ENCODE measurements at regions not wholly inside any gene's neighbourhood (a gene's known extent, or its start where the extent isn't known, plus 50 kb on each side); places are given as distances from the start of the nearest gene placed in this dataset.

- WGBS (ENCODE audit: insufficient coverage, low lambda C conversion rate): no CpG with 5 or more reads among the region's 2 CpGs
- Histone ChIP-seq H3K4me3 (ENCODE audit: low read length) (no peak overlapping the region), H3K27ac (ENCODE audit: low read length) (no peak overlapping the region), H3K27me3 (ENCODE audit: control insufficient read depth, insufficient read depth, low read length) (no peaks in the 10 kb centered on the region), H3K36me3 (ENCODE audit: control insufficient read depth, insufficient read depth, low read length) (no peaks in the 10 kb centered on the region), H3K4me1 (ENCODE audit: control insufficient read depth, insufficient read depth, low read length) (no peaks in the 10 kb centered on the region), H3K9me3 (ENCODE audit: control insufficient read depth, low read depth, low read length) (no peaks in the 10 kb centered on the region)
- DNase-seq: no peak
These were observed 568.6 kb downstream of the ETNK1 start for GRCh38 chr12:23193552-23193951.

- WGBS (ENCODE audit: insufficient coverage, low lambda C conversion rate): 68% methylated on average over 2 of the region's 4 CpGs
- H3K9me3 ChIP-seq (ENCODE audit: control insufficient read depth, low read depth, low read length): no peaks in the 10 kb centered on the region
- no peaks in the 10 kb centered on the region for H3K36me3 ChIP-seq (ENCODE audit: control insufficient read depth, insufficient read depth, low read length)
- no peaks in the 10 kb centered on the region for H3K27me3 ChIP-seq (ENCODE audit: control insufficient read depth, insufficient read depth, low read length)
- no peak for DNase-seq
- H3K4me3 ChIP-seq (ENCODE audit: low read length): no peak overlapping the region
- no peak overlapping the region for H3K27ac ChIP-seq (ENCODE audit: low read length)
- H3K4me1 ChIP-seq (ENCODE audit: control insufficient read depth, insufficient read depth, low read length): no peaks in the 10 kb centered on the region
These were observed 572.3 kb downstream of the ETNK1 start for GRCh38 chr12:23197266-23197665.

- H3K36me3 ChIP-seq (ENCODE audit: control insufficient read depth, insufficient read depth, low read length): no peaks in the 10 kb centered on the region
- H3K4me3 ChIP-seq (ENCODE audit: low read length): no peak overlapping the region
- no peak for DNase-seq
- H3K27me3 ChIP-seq (ENCODE audit: control insufficient read depth, insufficient read depth, low read length): no peaks in the 10 kb centered on the region
- H3K9me3 ChIP-seq (ENCODE audit: control insufficient read depth, low read depth, low read length): no peaks in the 10 kb centered on the region
- H3K27ac ChIP-seq (ENCODE audit: low read length): no peak overlapping the region
- no peaks in the 10 kb centered on the region for H3K4me1 ChIP-seq (ENCODE audit: control insufficient read depth, insufficient read depth, low read length)
- WGBS (ENCODE audit: insufficient coverage, low lambda C conversion rate): 86% methylated on average over 1 of the region's 4 CpGs
These were observed 577.8 kb downstream of the ETNK1 start for GRCh38 chr12:23202728-23203127.

GRCh38 chr12:23204933-23205778, 580.2 kb downstream of the ETNK1 start:
- H3K27ac ChIP-seq (ENCODE audit: low read length): no peak overlapping the region
- H3K27me3 ChIP-seq (ENCODE audit: control insufficient read depth, insufficient read depth, low read length): peaks cover 2% of the 10 kb centered on the region
- no peaks in the 10 kb centered on the region for H3K36me3 ChIP-seq (ENCODE audit: control insufficient read depth, insufficient read depth, low read length)
- H3K4me3 ChIP-seq (ENCODE audit: low read length): no peak overlapping the region
- 4% methylated on average over 2 of the region's 3 CpGs for WGBS (ENCODE audit: insufficient coverage, low lambda C conversion rate)
- no peaks in the 10 kb centered on the region for H3K9me3 ChIP-seq (ENCODE audit: control insufficient read depth, low read depth, low read length)
- H3K4me1 ChIP-seq (ENCODE audit: control insufficient read depth, insufficient read depth, low read length): no peaks in the 10 kb centered on the region
- DNase-seq: peak; percentile 55 to 63

GRCh38 chr12:23209793-23210192, 584.8 kb downstream of the ETNK1 start:
- H3K36me3 ChIP-seq (ENCODE audit: control insufficient read depth, insufficient read depth, low read length): no peaks in the 10 kb centered on the region
- H3K4me3 ChIP-seq (ENCODE audit: low read length): no peak overlapping the region
- WGBS (ENCODE audit: insufficient coverage, low lambda C conversion rate): 100% methylated on average over 2 of the region's 2 CpGs
- DNase-seq: no peak
- no peak overlapping the region for H3K27ac ChIP-seq (ENCODE audit: low read length)
- H3K9me3 ChIP-seq (ENCODE audit: control insufficient read depth, low read depth, low read length): no peaks in the 10 kb centered on the region
- H3K4me1 ChIP-seq (ENCODE audit: control insufficient read depth, insufficient read depth, low read length): no peaks in the 10 kb centered on the region
- peaks cover 2% of the 10 kb centered on the region for H3K27me3 ChIP-seq (ENCODE audit: control insufficient read depth, insufficient read depth, low read length)

- no CpG with 5 or more reads among the region's 4 CpGs for WGBS (ENCODE audit: insufficient coverage, low lambda C conversion rate)
- Histone ChIP-seq H3K4me1 (ENCODE audit: control insufficient read depth, insufficient read depth, low read length) (no peaks in the 10 kb centered on the region), H3K4me3 (ENCODE audit: low read length) (no peak overlapping the region), H3K27me3 (ENCODE audit: control insufficient read depth, insufficient read depth, low read length) (peaks cover 2% of the 10 kb centered on the region), H3K27ac (ENCODE audit: low read length) (no peak overlapping the region), H3K36me3 (ENCODE audit: control insufficient read depth, insufficient read depth, low read length) (no peaks in the 10 kb centered on the region), H3K9me3 (ENCODE audit: control insufficient read depth, low read depth, low read length) (no peaks in the 10 kb centered on the region)
- DNase-seq: no peak
These were observed 585.6 kb downstream of the ETNK1 start for GRCh38 chr12:23210573-23210972.

GRCh38 chr12:23211384-23212320, 586.7 kb downstream of the ETNK1 start:
- Histone ChIP-seq H3K36me3 (ENCODE audit: control insufficient read depth, insufficient read depth, low read length) (no peaks in the 10 kb centered on the region), H3K4me3 (ENCODE audit: low read length) (no peak overlapping the region), H3K4me1 (ENCODE audit: control insufficient read depth, insufficient read depth, low read length) (no peaks in the 10 kb centered on the region), H3K27me3 (ENCODE audit: control insufficient read depth, insufficient read depth, low read length) (peaks cover 2% of the 10 kb centered on the region), H3K9me3 (ENCODE audit: control insufficient read depth, low read depth, low read length) (peaks cover 7% of the 10 kb centered on the region), H3K27ac (ENCODE audit: low read length) (no peak overlapping the region)
- WGBS (ENCODE audit: insufficient coverage, low lambda C conversion rate): 90% methylated on average over 2 of the region's 7 CpGs
- DNase-seq: no peak

GRCh38 chr12:23217158-23217557, 592.2 kb downstream of the ETNK1 start:
- Histone ChIP-seq H3K4me3 (ENCODE audit: low read length) (no peak overlapping the region), H3K27me3 (ENCODE audit: control insufficient read depth, insufficient read depth, low read length) (peaks cover 8% of the 10 kb centered on the region), H3K27ac (ENCODE audit: low read length) (no peak overlapping the region), H3K4me1 (ENCODE audit: control insufficient read depth, insufficient read depth, low read length) (no peaks in the 10 kb centered on the region), H3K36me3 (ENCODE audit: control insufficient read depth, insufficient read depth, low read length) (no peaks in the 10 kb centered on the region), H3K9me3 (ENCODE audit: control insufficient read depth, low read depth, low read length) (peaks cover 7% of the 10 kb centered on the region)
- no peak for DNase-seq

GRCh38 chr12:23217667-23218066, 592.7 kb downstream of the ETNK1 start:
- Histone ChIP-seq H3K4me3 (ENCODE audit: low read length) (no peak overlapping the region), H3K4me1 (ENCODE audit: control insufficient read depth, insufficient read depth, low read length) (no peaks in the 10 kb centered on the region)
- no peak for DNase-seq

GRCh38 chr12:23221066-23221465, 596.1 kb downstream of the ETNK1 start:
- H3K27ac ChIP-seq (ENCODE audit: low read length): no peak overlapping the region
- 100% methylated on average over 1 of the region's 4 CpGs for WGBS (ENCODE audit: insufficient coverage, low lambda C conversion rate)
- H3K36me3 ChIP-seq (ENCODE audit: control insufficient read depth, insufficient read depth, low read length): no peaks in the 10 kb centered on the region
- H3K4me1 ChIP-seq (ENCODE audit: control insufficient read depth, insufficient read depth, low read length): no peaks in the 10 kb centered on the region
- H3K9me3 ChIP-seq (ENCODE audit: control insufficient read depth, low read depth, low read length): peaks cover 2% of the 10 kb centered on the region
- peaks cover 23% of the 10 kb centered on the region for H3K27me3 ChIP-seq (ENCODE audit: control insufficient read depth, insufficient read depth, low read length)
- no peak for DNase-seq
- H3K4me3 ChIP-seq (ENCODE audit: low read length): no peak overlapping the region

More at GRCh38 chr12:23217667-23218066, 592.7 kb downstream of the ETNK1 start:
- no CpG with 5 or more reads among the region's 2 CpGs for WGBS (ENCODE audit: insufficient coverage, low lambda C conversion rate)
- Histone ChIP-seq H3K36me3 (ENCODE audit: control insufficient read depth, insufficient read depth, low read length) (no peaks in the 10 kb centered on the region), H3K27me3 (ENCODE audit: control insufficient read depth, insufficient read depth, low read length) (peaks cover 8% of the 10 kb centered on the region), H3K27ac (ENCODE audit: low read length) (no peak overlapping the region), H3K9me3 (ENCODE audit: control insufficient read depth, low read depth, low read length) (peaks cover 7% of the 10 kb centered on the region)
